GM12874 (cell line): ENCODE measurements at regions not wholly inside any gene's neighbourhood (a gene's known extent, or its start where the extent isn't known, plus 50 kb on each side); places are given as distances from the start of the nearest gene placed in this dataset.

ENCODE experiments used
- CTCF ChIP-seq: IDR thresholded peaks from 2 replicates; pipeline ENCODE4 v1.5.1; 2011; ENCODE audit warnings: low read depth, mild to moderate bottlenecking, control low read depth, low read length, moderate library complexity; ENCODE audit not compliant: insufficient read depth

GRCh38 chr18:59048048-59048363 lies 91.7 kb upstream of the SEC11C start:
- TF ChIP-seq CTCF: no peak

GRCh38 chr18:59048378-59048777 lies 91.3 kb upstream of the SEC11C start:
- TF ChIP-seq CTCF: no peak

GRCh38 chr18:59049721-59050660 lies 89.7 kb upstream of the SEC11C start:
- TF ChIP-seq CTCF: no peak

GRCh38 chr18:59050661-59051057 lies 89.0 kb upstream of the SEC11C start:
- no peak for TF ChIP-seq CTCF

- no peak for TF ChIP-seq CTCF
These were observed 88.1 kb upstream of the SEC11C start for GRCh38 chr18:59051470-59052165.

GRCh38 chr18:59052965-59053820 lies 86.5 kb upstream of the SEC11C start:
- no peak for TF ChIP-seq CTCF
